Superior temporal gyrus (tissue), 1 donor: ENCODE measurements at regions not wholly inside any gene's neighbourhood (a gene's known extent, or its start where the extent isn't known, plus 50 kb on each side); places are given as distances from the start of the nearest gene placed in this dataset.
"Not testable (repeated sequence)": the region's sequence is repeated elsewhere in the genome, so short reads cannot be mapped to it uniquely, and the experiment has no call there.

ENCODE experiments used
- DNase-seq: peaks from one replicate; pipeline ENCODE4 v3.0.0-alpha.2; 2016; ENCODE audit errors: extremely low spot score

GRCh38 chr7:81286754-81287153 lies 367.9 kb upstream of the SEMA3C start:
- not testable (repeated sequence) for DNase-seq

- no peak for DNase-seq
Measured at GRCh38 chr7:81285142-81285871, 366.5 kb upstream of the SEMA3C start.

- no peak for DNase-seq
Measured at GRCh38 chr7:81284576-81284975, 365.7 kb upstream of the SEMA3C start.

- DNase-seq, result no peak
Measured at GRCh38 chr7:81280531-81280930, 361.7 kb upstream of the SEMA3C start.

GRCh38 chr7:81277691-81278090 lies 358.8 kb upstream of the SEMA3C start:
- DNase-seq, result no peak

- DNase-seq, result no peak
Measured at GRCh38 chr7:81273601-81274397, 354.9 kb upstream of the SEMA3C start.

- DNase-seq, result no peak
Measured at GRCh38 chr7:81272176-81272575, 353.3 kb upstream of the SEMA3C start.

- DNase-seq, result no peak
Measured at GRCh38 chr7:81268551-81268950, 349.7 kb upstream of the SEMA3C start.

GRCh38 chr7:81267508-81267907 lies 348.7 kb upstream of the SEMA3C start:
- no peak for DNase-seq

- no peak for DNase-seq
Measured at GRCh38 chr7:81264116-81264515, 345.3 kb upstream of the SEMA3C start.

- DNase-seq, result no peak
Measured at GRCh38 chr7:81260152-81260551, 341.3 kb upstream of the SEMA3C start.

GRCh38 chr7:81256991-81257390 lies 338.1 kb upstream of the SEMA3C start:
- no peak for DNase-seq

- no peak for DNase-seq
Measured at GRCh38 chr7:81248420-81248819, 329.6 kb upstream of the SEMA3C start.

- DNase-seq, result not testable (repeated sequence)
Measured at GRCh38 chr7:81247364-81247763, 328.5 kb upstream of the SEMA3C start.

- DNase-seq, result no peak
Measured at GRCh38 chr7:81245353-81245752, 326.5 kb upstream of the SEMA3C start.

- DNase-seq, result no peak
Measured at GRCh38 chr7:81244224-81244623, 325.4 kb upstream of the SEMA3C start.

- DNase-seq, result no peak
Measured at GRCh38 chr7:81236560-81236959, 317.7 kb upstream of the SEMA3C start.

- DNase-seq, result no peak
Measured at GRCh38 chr7:81235997-81236396, 317.1 kb upstream of the SEMA3C start.

- no peak for DNase-seq
Measured at GRCh38 chr7:81234896-81235295, 316.0 kb upstream of the SEMA3C start.

- DNase-seq, result no peak
Measured at GRCh38 chr7:81233208-81233940, 314.5 kb upstream of the SEMA3C start.

GRCh38 chr7:81232084-81232799 lies 313.4 kb upstream of the SEMA3C start:
- DNase-seq, result no peak

GRCh38 chr7:81231301-81231838 lies 312.5 kb upstream of the SEMA3C start:
- no peak for DNase-seq
